Neural progenitor cell (in vitro differentiated cells): ENCODE measurements at regions not wholly inside any gene's neighbourhood (a gene's known extent, or its start where the extent isn't known, plus 50 kb on each side); places are given as distances from the start of the nearest gene placed in this dataset.

Experiments
- DNase-seq: peaks from one replicate; pipeline ENCODE4 v3.0.0-alpha.2; 2016; ENCODE audit warnings: low spot score
- H2AFZ ChIP-seq: fragments of 200-600 bp; sonication (generic); replicated peaks from 2 replicates; pipeline ENCODE4 v1.6.1; 2016; ENCODE audit warnings: antibody characterized with exemption
- H3F3A ChIP-seq: fragments of 200-600 bp; sonication (generic); 2 replicates; pipeline ENCODE4 v1.6.1; 2016; ENCODE audit warnings: antibody characterized with exemption, low read depth
- H3K27ac ChIP-seq: fragments of 200-600 bp; sonication (generic); 2 replicates; pipeline ENCODE4 v1.5.1; 2016; ENCODE audit warnings: mild to moderate bottlenecking
- H3K27me3 ChIP-seq: fragments of 200-600 bp; sonication (generic); 2 replicates; pipeline ENCODE4 v1.6.1; 2016; ENCODE audit warnings: mild to moderate bottlenecking, moderate library complexity
- H3K36me3 ChIP-seq: fragments of 200-600 bp; sonication (generic); 2 replicates; pipeline ENCODE4 v1.5.1; 2016
- H3K4me1 ChIP-seq: fragments of 200-600 bp; sonication (generic); 2 replicates; pipeline ENCODE4 v1.6.1; 2016; ENCODE audit warnings: mixed run types
- H3K4me2 ChIP-seq: fragments of 200-600 bp; sonication (generic); 2 replicates; pipeline ENCODE4 v1.6.1; 2016
- H3K4me3 ChIP-seq: fragments of 200-600 bp; sonication (generic); 2 replicates; pipeline ENCODE4 v1.5.1; 2016
- H3K79me2 ChIP-seq: fragments of 200-600 bp; sonication (generic); 2 replicates; pipeline ENCODE4 v1.6.1; 2016; ENCODE audit warnings: low read depth
- H3K9ac ChIP-seq: fragments of 200-600 bp; sonication (generic); 2 replicates; pipeline ENCODE4 v1.6.1; 2016
- H3K9me3 ChIP-seq: fragments of 200-600 bp; sonication (generic); 2 replicates; pipeline ENCODE4 v1.5.1; 2016; ENCODE audit warnings: low read depth
- H4K20me1 ChIP-seq: fragments of 200-600 bp; sonication (generic); 2 replicates; pipeline ENCODE4 v1.6.1; 2016; ENCODE audit warnings: low read depth
- H3K27ac Mint-ChIP-seq: 3 replicates; pipeline ENCODE4 v1.8.0; 2021; ENCODE audit warnings: mixed read lengths
- H3K27me3 Mint-ChIP-seq: 2 replicates; pipeline ENCODE4 v1.8.0; 2022; ENCODE audit warnings: low read depth, mild to moderate bottlenecking, inconsistent platforms, moderate library complexity, mixed read lengths; ENCODE audit not compliant: insufficient read depth
- H3K36me3 Mint-ChIP-seq: 3 replicates; pipeline ENCODE4 v1.8.0; 2021; ENCODE audit warnings: mixed read lengths
- H3K4me1 Mint-ChIP-seq: 3 replicates; pipeline ENCODE4 v1.8.0; 2021; ENCODE audit warnings: mixed read lengths
- H3K4me3 Mint-ChIP-seq: 3 replicates; pipeline ENCODE4 v1.8.0; 2021; ENCODE audit warnings: mild to moderate bottlenecking, moderate library complexity, mixed read lengths
- H3K9me3 Mint-ChIP-seq: 3 replicates; pipeline ENCODE4 v1.8.0; 2020; ENCODE audit warnings: mixed read lengths
- CTCF ChIP-seq: fragments of 200-600 bp; sonication (generic); IDR thresholded peaks from 2 replicates; pipeline ENCODE4 v1.5.1; 2017; ENCODE audit warnings: antibody characterized with exemption, mild to moderate bottlenecking
- EZH2 ChIP-seq: fragments of 200-600 bp; sonication (generic); IDR thresholded peaks from 2 replicates; pipeline ENCODE4 v1.6.1; 2017; ENCODE audit warnings: antibody characterized with exemption, mild to moderate bottlenecking, moderate library complexity
- EZH2phosphoT487 ChIP-seq: fragments of 200-600 bp; sonication (generic); IDR thresholded peaks from 2 replicates; pipeline ENCODE4 v1.6.1; 2017; ENCODE audit warnings: antibody characterized with exemption

- Histone ChIP-seq H3K4me1 (no peaks in the 10 kb centered on the region), H3K79me2 (no peaks in the 10 kb centered on the region), H3K27me3 (no peaks in the 10 kb centered on the region), H3K4me2 (no peak overlapping the region), H2AFZ (no peak overlapping the region), H4K20me1 (no peaks in the 10 kb centered on the region), H3F3A (no peaks in the 10 kb centered on the region), H3K9me3 (no peaks in the 10 kb centered on the region), H3K9ac (no peak overlapping the region), H3K27ac (no peak overlapping the region), H3K36me3 (no peaks in the 10 kb centered on the region), H3K4me3 (no peak overlapping the region)
- peaks cover 5% of the 10 kb centered on the region for H3K9me3 Mint-ChIP-seq
- no peaks in the 10 kb centered on the region for H3K4me1 Mint-ChIP-seq
- no peaks in the 10 kb centered on the region for H3K36me3 Mint-ChIP-seq
- peaks cover 3% of the 10 kb centered on the region for H3K27me3 Mint-ChIP-seq
- H3K27ac Mint-ChIP-seq = no peak overlapping the region
- H3K4me3 Mint-ChIP-seq = no peak overlapping the region
- DNase-seq = no peak
- TF ChIP-seq CTCF (no peak), EZH2 (no peak)
Measured at GRCh38 chr6:85285934-85286333, 163.9 kb upstream of the NT5E start.

GRCh38 chr6:85285114-85285513 lies 164.8 kb upstream of the NT5E start:
- Histone ChIP-seq H2AFZ (no peak overlapping the region), H3K27me3 (no peaks in the 10 kb centered on the region), H3K9ac (no peak overlapping the region), H3K79me2 (no peaks in the 10 kb centered on the region), H3K36me3 (no peaks in the 10 kb centered on the region), H3K4me3 (no peak overlapping the region), H3F3A (no peaks in the 10 kb centered on the region), H3K27ac (no peak overlapping the region), H3K4me1 (no peaks in the 10 kb centered on the region), H4K20me1 (no peaks in the 10 kb centered on the region), H3K9me3 (no peaks in the 10 kb centered on the region), H3K4me2 (no peak overlapping the region)
- Mint-ChIP-seq H3K9me3 (peaks cover 5% of the 10 kb centered on the region), H3K4me3 (no peak overlapping the region), H3K27me3 (no peaks in the 10 kb centered on the region), H3K36me3 (no peaks in the 10 kb centered on the region), H3K4me1 (no peaks in the 10 kb centered on the region), H3K27ac (peak overlapping the region; percentile 76)
- no peak for TF ChIP-seq EZH2
- no peak for TF ChIP-seq CTCF
- TF ChIP-seq EZH2phosphoT487 = no peak
- no peak for DNase-seq

- Histone ChIP-seq H3K4me3 (no peak overlapping the region), H3K4me2 (no peak overlapping the region), H3K9ac (no peak overlapping the region), H4K20me1 (no peaks in the 10 kb centered on the region), H3K4me1 (no peaks in the 10 kb centered on the region), H3K79me2 (no peaks in the 10 kb centered on the region), H3K27ac (no peak overlapping the region), H3K9me3 (no peaks in the 10 kb centered on the region), H3K27me3 (no peaks in the 10 kb centered on the region), H3K36me3 (no peaks in the 10 kb centered on the region), H3F3A (no peaks in the 10 kb centered on the region), H2AFZ (no peak overlapping the region)
- Mint-ChIP-seq H3K4me1 (no peaks in the 10 kb centered on the region), H3K4me3 (no peak overlapping the region), H3K36me3 (no peaks in the 10 kb centered on the region), H3K27me3 (no peaks in the 10 kb centered on the region), H3K27ac (no peak overlapping the region), H3K9me3 (no peaks in the 10 kb centered on the region)
- no peak for DNase-seq
- TF ChIP-seq CTCF = no peak
- TF ChIP-seq EZH2 = no peak
- TF ChIP-seq EZH2phosphoT487 = no peak
Measured at GRCh38 chr6:85283436-85283835, 166.4 kb upstream of the NT5E start.
